ENCODE measurements at regions not wholly inside any gene's neighbourhood (a gene's known extent, or its start where the extent isn't known, plus 50 kb on each side); places are given as distances from the start of the nearest gene placed in this dataset.

DNA sequence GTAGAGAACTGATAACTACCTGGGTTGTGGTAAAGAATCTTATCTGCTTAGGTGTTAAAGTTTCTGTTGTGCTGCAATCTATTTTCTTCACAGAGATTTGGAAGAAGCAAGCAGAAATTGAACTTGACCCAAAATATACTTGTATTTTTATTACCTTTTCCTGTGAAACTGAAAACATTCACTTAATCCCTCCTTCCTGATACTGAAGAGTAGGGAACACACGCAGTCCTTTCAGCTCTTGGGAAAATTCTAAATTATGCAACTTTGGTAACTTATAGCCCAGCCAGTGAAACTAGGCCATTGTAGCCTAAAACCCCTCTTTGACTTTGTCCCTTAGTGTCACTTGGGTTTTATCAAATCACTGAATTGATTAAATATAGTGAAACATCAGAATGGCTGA lies 128.4 kb upstream of the MEIS1 start:
- Histone ChIP-seq H3K9me3 (ENCODE audit: control insufficient read depth, insufficient read depth, low read depth, low read length) (peaks cover 2% of the 10 kb centered on the region; the same call in 1 of the 2 replicates), H3K4me1 (ENCODE audit: control insufficient read depth, insufficient read depth, low read length) (no peaks in the 10 kb centered on the region), H3K4me3 (ENCODE audit: low read depth in 2 of 2, low read length in 2 of 2) (no peak overlapping the region), H3K36me3 (ENCODE audit: control insufficient read depth, insufficient read depth, low read length) (no peaks in the 10 kb centered on the region), H3K27ac (ENCODE audit: low read length) (no peak overlapping the region), H3K27me3 (ENCODE audit: control insufficient read depth, insufficient read depth, low read length) (no peaks in the 10 kb centered on the region; the same call in 1 of the 2 replicates)
- TF ChIP-seq POLR2AphosphoS5 (IDR thresholded peaks at IDR 0.05; ENCODE audit: low read depth, low read length) (no peak), TCF7L2 (IDR thresholded peaks at IDR 0.05; ENCODE audit: low read depth, low read length) (no peak), SIN3A (IDR thresholded peaks at IDR 0.05; ENCODE audit: borderline replicate concordance, insufficient read depth, low read depth, low read length) (no peak)
- TF ChIP-seq, protein P1, sequence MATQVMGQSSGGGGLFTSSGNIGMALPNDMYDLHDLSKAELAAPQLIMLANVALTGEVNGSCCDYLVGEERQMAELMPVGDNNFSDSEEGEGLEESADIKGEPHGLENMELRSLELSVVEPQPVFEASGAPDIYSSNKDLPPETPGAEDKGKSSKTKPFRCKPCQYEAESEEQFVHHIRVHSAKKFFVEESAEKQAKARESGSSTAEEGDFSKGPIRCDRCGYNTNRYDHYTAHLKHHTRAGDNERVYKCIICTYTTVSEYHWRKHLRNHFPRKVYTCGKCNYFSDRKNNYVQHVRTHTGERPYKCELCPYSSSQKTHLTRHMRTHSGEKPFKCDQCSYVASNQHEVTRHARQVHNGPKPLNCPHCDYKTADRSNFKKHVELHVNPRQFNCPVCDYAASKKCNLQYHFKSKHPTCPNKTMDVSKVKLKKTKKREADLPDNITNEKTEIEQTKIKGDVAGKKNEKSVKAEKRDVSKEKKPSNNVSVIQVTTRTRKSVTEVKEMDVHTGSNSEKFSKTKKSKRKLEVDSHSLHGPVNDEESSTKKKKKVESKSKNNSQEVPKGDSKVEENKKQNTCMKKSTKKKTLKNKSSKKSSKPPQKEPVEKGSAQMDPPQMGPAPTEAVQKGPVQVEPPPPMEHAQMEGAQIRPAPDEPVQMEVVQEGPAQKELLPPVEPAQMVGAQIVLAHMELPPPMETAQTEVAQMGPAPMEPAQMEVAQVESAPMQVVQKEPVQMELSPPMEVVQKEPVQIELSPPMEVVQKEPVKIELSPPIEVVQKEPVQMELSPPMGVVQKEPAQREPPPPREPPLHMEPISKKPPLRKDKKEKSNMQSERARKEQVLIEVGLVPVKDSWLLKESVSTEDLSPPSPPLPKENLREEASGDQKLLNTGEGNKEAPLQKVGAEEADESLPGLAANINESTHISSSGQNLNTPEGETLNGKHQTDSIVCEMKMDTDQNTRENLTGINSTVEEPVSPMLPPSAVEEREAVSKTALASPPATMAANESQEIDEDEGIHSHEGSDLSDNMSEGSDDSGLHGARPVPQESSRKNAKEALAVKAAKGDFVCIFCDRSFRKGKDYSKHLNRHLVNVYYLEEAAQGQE (IDR thresholded peaks at IDR 0.05; ENCODE audit: insufficient read depth in 1 of 2, low read depth in 2 of 2, low read length in 1 of 2) = no peak
- TF ChIP-seq, protein P2, sequence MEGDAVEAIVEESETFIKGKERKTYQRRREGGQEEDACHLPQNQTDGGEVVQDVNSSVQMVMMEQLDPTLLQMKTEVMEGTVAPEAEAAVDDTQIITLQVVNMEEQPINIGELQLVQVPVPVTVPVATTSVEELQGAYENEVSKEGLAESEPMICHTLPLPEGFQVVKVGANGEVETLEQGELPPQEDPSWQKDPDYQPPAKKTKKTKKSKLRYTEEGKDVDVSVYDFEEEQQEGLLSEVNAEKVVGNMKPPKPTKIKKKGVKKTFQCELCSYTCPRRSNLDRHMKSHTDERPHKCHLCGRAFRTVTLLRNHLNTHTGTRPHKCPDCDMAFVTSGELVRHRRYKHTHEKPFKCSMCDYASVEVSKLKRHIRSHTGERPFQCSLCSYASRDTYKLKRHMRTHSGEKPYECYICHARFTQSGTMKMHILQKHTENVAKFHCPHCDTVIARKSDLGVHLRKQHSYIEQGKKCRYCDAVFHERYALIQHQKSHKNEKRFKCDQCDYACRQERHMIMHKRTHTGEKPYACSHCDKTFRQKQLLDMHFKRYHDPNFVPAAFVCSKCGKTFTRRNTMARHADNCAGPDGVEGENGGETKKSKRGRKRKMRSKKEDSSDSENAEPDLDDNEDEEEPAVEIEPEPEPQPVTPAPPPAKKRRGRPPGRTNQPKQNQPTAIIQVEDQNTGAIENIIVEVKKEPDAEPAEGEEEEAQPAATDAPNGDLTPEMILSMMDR (IDR thresholded peaks at IDR 0.05) = no peak
- in situ Hi-C loops (cut with HindIII; ENCODE audit: low pct_unique_long_range_greater_than_20kb, low sequenced_read_pairs) (no loop called here), intact Hi-C loops (cut with micrococcal nuclease; ENCODE audit: unreplicated experiment) (no loop called here)
- no TSS peak for BruUV-seq (replicated peaks)
- CTCF ChIA-PET = no interaction called here
- DNase-seq (ENCODE audit: low read depth, low spot score) (no peak), ATAC-seq (no peak)
- POLR2A ChIA-PET = interaction anchor here (0.6 kb wide), 1 partner anchor 1261 kb away, joined by 11 read pairs; no protein-coding TSS in a partner anchor

DNA sequence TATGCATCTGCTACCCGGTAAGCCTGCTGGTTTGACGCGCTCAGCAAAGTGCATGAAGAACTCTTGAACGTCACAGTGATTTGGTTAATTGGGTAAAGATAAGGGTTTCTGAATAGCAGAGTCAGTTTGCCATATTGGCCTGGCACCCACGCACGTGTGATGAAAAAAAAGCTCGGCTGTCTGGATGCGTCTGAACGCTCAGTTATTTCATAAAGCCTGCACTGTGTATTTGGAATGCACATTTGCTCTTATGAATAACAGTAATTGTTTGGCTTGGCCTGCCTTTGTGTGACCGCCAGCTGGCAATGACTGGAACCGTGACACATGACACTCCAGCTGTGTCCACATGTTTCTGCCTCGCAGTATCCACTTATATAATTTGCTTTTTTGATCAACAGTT lies 129.2 kb upstream of the MEIS1 start:
- intact Hi-C loops (cut with micrococcal nuclease; ENCODE audit: unreplicated experiment) (no loop called here), in situ Hi-C loops (cut with HindIII; ENCODE audit: low pct_unique_long_range_greater_than_20kb, low sequenced_read_pairs) (no loop called here)
- Histone ChIP-seq H3K9me3 (ENCODE audit: control insufficient read depth, insufficient read depth, low read depth, low read length) (no peaks in the 10 kb centered on the region), H3K4me3 (ENCODE audit: low read depth in 2 of 2, low read length in 2 of 2) (no peak overlapping the region), H3K27ac (ENCODE audit: low read length) (no peak overlapping the region), H3K27me3 (ENCODE audit: control insufficient read depth, insufficient read depth, low read length) (no peaks in the 10 kb centered on the region; the same call in 1 of the 2 replicates), H3K36me3 (ENCODE audit: control insufficient read depth, insufficient read depth, low read length) (no peaks in the 10 kb centered on the region), H3K4me1 (ENCODE audit: control insufficient read depth, insufficient read depth, low read length) (no peaks in the 10 kb centered on the region)
- no peak for TF ChIP-seq SIN3A (IDR thresholded peaks at IDR 0.05; ENCODE audit: borderline replicate concordance, insufficient read depth, low read depth, low read length)
- TF ChIP-seq, protein P1 (IDR thresholded peaks at IDR 0.05; ENCODE audit: insufficient read depth in 1 of 2, low read depth in 2 of 2, low read length in 1 of 2) = no peak
- TF ChIP-seq, protein P2 (IDR thresholded peaks at IDR 0.05) = no peak
- no peak for TF ChIP-seq POLR2AphosphoS5 (IDR thresholded peaks at IDR 0.05; ENCODE audit: low read depth, low read length)
- no peak for TF ChIP-seq TCF7L2 (IDR thresholded peaks at IDR 0.05; ENCODE audit: low read depth, low read length)
- no peak for ATAC-seq
- ChIA-PET CTCF (interaction anchor here (0.6 kb wide), 1 partner anchor 1529 kb away, joined by 12 read pairs; no protein-coding TSS in a partner anchor), POLR2A (no interaction called here)
- BruUV-seq (replicated peaks) = no TSS peak
- no peak for DNase-seq (ENCODE audit: low read depth, low spot score)

All from Panc1 (cell line).